ENCODE measurements at regions not wholly inside any gene's neighbourhood (a gene's known extent, or its start where the extent isn't known, plus 50 kb on each side); places are given as distances from the start of the nearest gene placed in this dataset.

DNA sequence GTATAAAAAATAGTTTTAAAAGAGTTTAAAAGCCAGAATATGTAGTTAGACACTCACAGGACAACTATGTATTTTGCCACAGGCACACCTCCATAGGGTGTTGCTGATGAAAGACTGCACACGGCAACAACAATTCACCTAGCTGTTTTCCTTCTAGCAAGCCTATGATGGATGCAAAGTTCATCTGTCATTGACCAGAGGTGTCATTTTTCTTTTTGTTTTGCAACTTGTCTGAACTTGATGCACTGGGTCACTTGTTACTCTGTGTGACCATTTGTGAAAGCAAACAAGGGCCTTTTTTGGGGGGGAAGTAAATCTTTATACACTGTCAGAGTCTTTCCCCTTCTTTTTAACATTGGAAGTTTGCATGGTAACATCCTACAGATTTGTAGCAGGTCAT, 258.0 kb upstream of the SEMA3A start:
- TF ChIP-seq, protein P1, sequence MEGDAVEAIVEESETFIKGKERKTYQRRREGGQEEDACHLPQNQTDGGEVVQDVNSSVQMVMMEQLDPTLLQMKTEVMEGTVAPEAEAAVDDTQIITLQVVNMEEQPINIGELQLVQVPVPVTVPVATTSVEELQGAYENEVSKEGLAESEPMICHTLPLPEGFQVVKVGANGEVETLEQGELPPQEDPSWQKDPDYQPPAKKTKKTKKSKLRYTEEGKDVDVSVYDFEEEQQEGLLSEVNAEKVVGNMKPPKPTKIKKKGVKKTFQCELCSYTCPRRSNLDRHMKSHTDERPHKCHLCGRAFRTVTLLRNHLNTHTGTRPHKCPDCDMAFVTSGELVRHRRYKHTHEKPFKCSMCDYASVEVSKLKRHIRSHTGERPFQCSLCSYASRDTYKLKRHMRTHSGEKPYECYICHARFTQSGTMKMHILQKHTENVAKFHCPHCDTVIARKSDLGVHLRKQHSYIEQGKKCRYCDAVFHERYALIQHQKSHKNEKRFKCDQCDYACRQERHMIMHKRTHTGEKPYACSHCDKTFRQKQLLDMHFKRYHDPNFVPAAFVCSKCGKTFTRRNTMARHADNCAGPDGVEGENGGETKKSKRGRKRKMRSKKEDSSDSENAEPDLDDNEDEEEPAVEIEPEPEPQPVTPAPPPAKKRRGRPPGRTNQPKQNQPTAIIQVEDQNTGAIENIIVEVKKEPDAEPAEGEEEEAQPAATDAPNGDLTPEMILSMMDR (IDR thresholded peaks at IDR 0.05): no peak
- no peak for TF ChIP-seq POLR2A (IDR thresholded peaks at IDR 0.05)
